PC-9 (cell line): ENCODE measurements at regions not wholly inside any gene's neighbourhood (a gene's known extent, or its start where the extent isn't known, plus 50 kb on each side); places are given as distances from the start of the nearest gene placed in this dataset.

Source experiments
- BruUV-seq: library from RNA; stranded (reverse); fragments of 400-500 nt; replicated peaks from 2 replicates; lab custom pipeline; 2021; lab: Mats Ljungman, UMichigan
- CTCF ChIA-PET: fragments of 300-600 bp; sonication (Branson Sonifier 250); formaldehyde crosslinking; loops from one replicate; lab custom pipeline; 2022; ENCODE audit warnings: antibody characterized with exemption; lab: Charles Lee
- POLR2A ChIA-PET: fragments of 300-600 bp; sonication (Branson Sonifier 250); formaldehyde crosslinking; loops from one replicate; lab custom pipeline; 2022; ENCODE audit warnings: antibody characterized with exemption; ENCODE audit not compliant: unreplicated experiment; lab: Charles Lee
- DNase-seq, 2 experiments: peaks; one replicate each; pipeline versions ENCODE4 v3.0.0 to v3.0.0-alpha.2; 2015 to 2022; ENCODE audit warnings: mixed read lengths in 1 of 2
- H2AFZ ChIP-seq: fragments of 200-600 bp; sonication (generic); 2 replicates; pipeline ENCODE4 v1.8.1; 2017; ENCODE audit warnings: antibody characterized with exemption
- H3F3A ChIP-seq: fragments of 200-600 bp; sonication (generic); 2 replicates; pipeline ENCODE4 v1.8.1; 2017; ENCODE audit warnings: antibody characterized with exemption, mild to moderate bottlenecking, low read depth; ENCODE audit not compliant: insufficient read depth
- H3K27ac ChIP-seq: fragments of 200-600 bp; sonication (generic); 2 replicates; pipeline ENCODE4 v1.6.1; 2016; ENCODE audit warnings: mixed run types
- H3K27me3 ChIP-seq: fragments of 200-600 bp; sonication (generic); 2 replicates; pipeline ENCODE4 v1.6.1; 2016; ENCODE audit warnings: low read depth, mixed run types; ENCODE audit not compliant: insufficient read depth
- H3K36me3 ChIP-seq: fragments of 200-600 bp; sonication (generic); 2 replicates; pipeline ENCODE4 v1.6.1; 2016; ENCODE audit warnings: low read depth, mixed run types
- H3K4me1 ChIP-seq: fragments of 200-600 bp; sonication (generic); replicated peaks from 2 replicates; pipeline ENCODE4 v1.6.1; 2016; ENCODE audit warnings: mixed run types; ENCODE audit not compliant: insufficient read depth
- H3K4me2 ChIP-seq: fragments of 200-600 bp; sonication (generic); 2 replicates; pipeline ENCODE4 v1.6.1; 2017; ENCODE audit warnings: mixed run types
- H3K4me3 ChIP-seq: fragments of 200-600 bp; sonication (generic); 2 replicates; pipeline ENCODE4 v1.6.1; 2016; ENCODE audit warnings: mixed run types
- H3K79me2 ChIP-seq: fragments of 200-600 bp; sonication (generic); 2 replicates; pipeline ENCODE4 v1.6.1; 2017; ENCODE audit warnings: low read depth, mixed run types
- H3K9me2 ChIP-seq: fragments of 200-600 bp; sonication (generic); 2 replicates; pipeline ENCODE4 v1.8.1; 2017; ENCODE audit warnings: mild to moderate bottlenecking; ENCODE audit not compliant: insufficient read depth
- H3K9me3 ChIP-seq: fragments of 200-600 bp; sonication (generic); 2 replicates; pipeline ENCODE4 v1.8.1; 2016; ENCODE audit warnings: low read depth; ENCODE audit not compliant: insufficient read depth
- H4K20me1 ChIP-seq: fragments of 200-600 bp; sonication (generic); 2 replicates; pipeline ENCODE4 v1.8.1; 2017; ENCODE audit not compliant: insufficient read depth
- EZH2 ChIP-seq: fragments of 200-600 bp; sonication (generic); IDR thresholded peaks from 2 replicates; pipeline ENCODE4 v1.8.0; 2017; ENCODE audit warnings: antibody characterized with exemption, low read depth
- intact Hi-C: fragments of 100-400 bp; cut with micrococcal nuclease; formaldehyde crosslinking; loops from one replicate; pipeline ENCODE4 v1.10.0; 2022; ENCODE audit not compliant: unreplicated experiment
- TF ChIP-seq, protein P1 (sequence below): fragments of 200-600 bp; sonication (generic); conservative IDR thresholded peaks from 2 replicates; pipeline ENCODE4 v1.6.1; 2017; ENCODE audit warnings: mixed run types, antibody characterized with exemption, mild to moderate bottlenecking, moderate library complexity

DNA sequence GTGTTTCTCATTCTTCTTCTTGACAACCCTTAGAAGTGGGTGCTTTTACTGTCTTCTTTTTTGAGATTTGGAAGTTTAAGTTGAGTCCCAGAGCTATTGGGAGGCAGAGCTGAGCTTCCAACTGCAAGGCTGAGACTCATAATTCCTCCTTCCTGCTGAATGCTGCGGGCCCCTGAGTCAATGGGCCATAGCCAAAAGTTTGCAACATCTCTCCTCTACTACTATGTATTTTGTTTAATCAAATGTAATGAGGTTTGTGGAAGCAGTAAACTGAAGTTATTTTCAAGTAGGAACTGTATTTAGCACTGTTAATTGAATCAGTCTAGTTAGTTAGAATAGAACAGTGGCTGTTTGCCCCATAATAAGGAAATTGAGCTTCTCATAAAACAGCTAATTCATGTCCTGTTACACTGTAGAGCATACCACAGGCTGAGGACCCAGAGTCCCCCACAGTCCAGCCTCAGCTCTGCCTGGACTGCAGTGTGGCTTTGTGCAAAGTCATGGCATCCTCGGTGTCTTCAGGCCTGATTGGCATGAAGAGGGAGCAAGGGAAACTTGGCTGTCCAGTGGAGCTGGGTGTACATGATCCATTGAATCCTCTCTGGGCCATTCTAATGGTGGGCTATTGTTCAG lies 631.7 kb downstream of the VRK1 start:
- no TSS peak for BruUV-seq
- H3K9me2 ChIP-seq: no peaks in the 10 kb centered on the region
- POLR2A ChIA-PET: no interaction called here

DNA sequence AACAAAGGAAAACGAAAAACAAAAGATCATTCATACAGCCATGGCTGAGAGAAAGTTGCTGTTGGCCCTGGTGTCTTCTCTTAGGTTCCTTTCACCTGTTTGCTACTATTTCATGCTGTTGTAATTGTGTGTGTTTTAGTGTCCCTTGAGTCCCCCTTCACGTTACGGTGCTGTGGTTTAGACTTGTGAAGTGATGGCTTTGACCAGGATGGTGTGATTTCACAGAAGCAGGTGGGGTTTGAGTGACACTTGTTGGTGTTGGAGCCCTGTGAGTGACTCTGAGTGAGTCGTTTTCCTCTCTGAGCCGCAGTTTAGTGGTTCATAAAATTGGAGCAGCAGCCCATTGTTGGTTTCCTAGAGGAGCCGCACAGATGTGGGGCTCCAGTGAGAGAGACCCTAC lies 635.4 kb downstream of the VRK1 start:
- H3K9me2 ChIP-seq: no peaks in the 10 kb centered on the region
- no peaks in the 10 kb centered on the region for H3K4me1 ChIP-seq
- H3K27ac ChIP-seq: no peak overlapping the region
- intact Hi-C loops: no loop called here
- no peaks in the 10 kb centered on the region for H3K27me3 ChIP-seq
- H3K36me3 ChIP-seq: no peaks in the 10 kb centered on the region
- no peaks in the 10 kb centered on the region for H4K20me1 ChIP-seq
- no peak overlapping the region for H3K4me2 ChIP-seq
- no peak for DNase-seq
- no peaks in the 10 kb centered on the region for H3F3A ChIP-seq
- H3K4me3 ChIP-seq: no peak overlapping the region
- BruUV-seq: no TSS peak
- no peaks in the 10 kb centered on the region for H3K79me2 ChIP-seq
- no peak for TF ChIP-seq EZH2
- TF ChIP-seq, protein P1, sequence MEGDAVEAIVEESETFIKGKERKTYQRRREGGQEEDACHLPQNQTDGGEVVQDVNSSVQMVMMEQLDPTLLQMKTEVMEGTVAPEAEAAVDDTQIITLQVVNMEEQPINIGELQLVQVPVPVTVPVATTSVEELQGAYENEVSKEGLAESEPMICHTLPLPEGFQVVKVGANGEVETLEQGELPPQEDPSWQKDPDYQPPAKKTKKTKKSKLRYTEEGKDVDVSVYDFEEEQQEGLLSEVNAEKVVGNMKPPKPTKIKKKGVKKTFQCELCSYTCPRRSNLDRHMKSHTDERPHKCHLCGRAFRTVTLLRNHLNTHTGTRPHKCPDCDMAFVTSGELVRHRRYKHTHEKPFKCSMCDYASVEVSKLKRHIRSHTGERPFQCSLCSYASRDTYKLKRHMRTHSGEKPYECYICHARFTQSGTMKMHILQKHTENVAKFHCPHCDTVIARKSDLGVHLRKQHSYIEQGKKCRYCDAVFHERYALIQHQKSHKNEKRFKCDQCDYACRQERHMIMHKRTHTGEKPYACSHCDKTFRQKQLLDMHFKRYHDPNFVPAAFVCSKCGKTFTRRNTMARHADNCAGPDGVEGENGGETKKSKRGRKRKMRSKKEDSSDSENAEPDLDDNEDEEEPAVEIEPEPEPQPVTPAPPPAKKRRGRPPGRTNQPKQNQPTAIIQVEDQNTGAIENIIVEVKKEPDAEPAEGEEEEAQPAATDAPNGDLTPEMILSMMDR: no peak
- POLR2A ChIA-PET: no interaction called here
- no peaks in the 10 kb centered on the region for H3K9me3 ChIP-seq
- CTCF ChIA-PET: no interaction called here
- H2AFZ ChIP-seq: no peak overlapping the region

More for the DNA sequence above, 631.7 kb downstream of the VRK1 start:
- Histone ChIP-seq H3K4me2 (no peak overlapping the region), H3K79me2 (no peaks in the 10 kb centered on the region), H3K4me3 (no peak overlapping the region), H3K27ac (no peak overlapping the region), H3K36me3 (no peaks in the 10 kb centered on the region), H3K4me1 (no peaks in the 10 kb centered on the region), H4K20me1 (no peaks in the 10 kb centered on the region), H3F3A (no peaks in the 10 kb centered on the region), H2AFZ (no peak overlapping the region), H3K9me3 (no peaks in the 10 kb centered on the region), H3K27me3 (no peaks in the 10 kb centered on the region; the same call in 1 of the 2 replicates)
- CTCF ChIA-PET: no interaction called here
- no peak for TF ChIP-seq EZH2
- TF ChIP-seq, protein P1: no peak
- intact Hi-C loops: no loop called here
- DNase-seq: no peak

DNA sequence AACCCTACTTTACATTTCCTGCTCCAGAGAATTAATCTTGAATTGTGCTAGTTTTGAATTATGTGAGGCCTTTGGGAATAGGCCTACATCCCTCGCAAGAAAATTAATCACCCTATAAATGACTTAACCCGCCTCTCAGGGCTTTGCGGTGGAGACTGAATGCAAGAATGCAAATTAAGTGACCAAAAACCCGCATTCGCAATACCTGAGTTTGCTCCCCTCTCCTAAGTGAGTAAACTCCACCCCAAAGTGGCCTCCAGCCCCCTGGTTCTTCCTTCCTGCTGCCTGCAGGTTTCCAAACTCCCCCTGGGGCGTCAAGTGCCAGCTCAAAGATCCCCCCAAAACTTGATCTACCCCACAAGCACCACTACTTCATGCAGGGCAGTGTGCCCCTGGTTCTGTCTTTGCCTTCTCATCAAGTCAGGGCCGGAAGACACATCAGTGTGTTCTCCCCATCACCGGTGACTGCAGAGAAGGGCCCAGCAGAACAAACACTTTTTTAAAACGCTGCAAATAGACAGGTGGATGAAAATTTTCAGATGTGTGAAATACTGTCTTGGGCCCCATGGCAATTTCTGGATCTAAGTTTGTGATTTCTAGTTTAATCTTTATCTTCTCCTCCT lies 644.7 kb downstream of the VRK1 start:
- H3K9me2 ChIP-seq: no peaks in the 10 kb centered on the region
- H4K20me1 ChIP-seq: no peaks in the 10 kb centered on the region
- H3K79me2 ChIP-seq: no peaks in the 10 kb centered on the region
- no peaks in the 10 kb centered on the region for H3K36me3 ChIP-seq
- no peaks in the 10 kb centered on the region for H3K9me3 ChIP-seq
- H3F3A ChIP-seq: no peaks in the 10 kb centered on the region
- no peak overlapping the region for H3K27ac ChIP-seq
- no peak overlapping the region for H2AFZ ChIP-seq
- no peak overlapping the region for H3K4me2 ChIP-seq
- no peak for DNase-seq
- H3K4me1 ChIP-seq: no peaks in the 10 kb centered on the region
- CTCF ChIA-PET: no interaction called here
- H3K27me3 ChIP-seq: peaks cover 4% of the 10 kb centered on the region; the same call in 1 of the 2 replicates
- TF ChIP-seq, protein P1: no peak
- TF ChIP-seq EZH2: no peak
- intact Hi-C loops: no loop called here
- BruUV-seq: no TSS peak
- POLR2A ChIA-PET: no interaction called here
- no peak overlapping the region for H3K4me3 ChIP-seq
